HEK293 (cell line): ENCODE measurements at regions not wholly inside any gene's neighbourhood (a gene's known extent, or its start where the extent isn't known, plus 50 kb on each side); places are given as distances from the start of the nearest gene placed in this dataset.

ENCODE experiments used
- CTCF ChIA-PET: fragments of 350-600 bp; formaldehyde crosslinking; extraction: SDS; loops from one replicate; lab custom pipeline; 2021; ENCODE audit warnings: antibody characterized with exemption; lab: Yijun Ruan, JAX
- POLR2A ChIA-PET: fragments of 300-600 bp; formaldehyde crosslinking; extraction: SDS; loops from one replicate; lab custom pipeline; 2020; ENCODE audit warnings: antibody characterized with exemption, inconsistent platforms; lab: Yijun Ruan, JAX
- H3K27ac ChIP-seq: fragments of 200-500 bp; sonication (Bioruptor generic); 2 replicates; pipeline ENCODE4 v1.5.1; 2014; ENCODE audit warnings: low read depth, low read length, control low read depth, inconsistent platforms; ENCODE audit errors: extremely low read depth
- H3K36me3 ChIP-seq, 2 experiments: fragments of 200-500 bp in 1 of 2; sonication (Bioruptor generic) in 1 of 2; 1 replicate in 1 of 2; 2 replicates in 1 of 2; pipeline ENCODE4 v1.5.1; 2014 to 2017; ENCODE audit warnings: inconsistent platforms in 2 of 2, low read length in 2 of 2; ENCODE audit not compliant: control insufficient read depth in 2 of 2, insufficient read depth in 1 of 2
- H3K4me1 ChIP-seq: fragments of 200-500 bp; sonication (Bioruptor generic); 2 replicates; pipeline ENCODE4 v1.5.1; 2014; ENCODE audit warnings: mild to moderate bottlenecking, low read length, inconsistent platforms; ENCODE audit not compliant: control insufficient read depth, insufficient read depth
- H3K4me3 ChIP-seq: 2 replicates; pipeline ENCODE4 v1.5.1; 2011; ENCODE audit warnings: low read depth, mild to moderate bottlenecking, control low read depth, low read length, moderate library complexity
- H3K9me3 ChIP-seq: fragments of 200-500 bp; sonication (Bioruptor generic); 2 replicates; pipeline ENCODE4 v1.5.1; 2014; ENCODE audit warnings: low read depth, low read length, inconsistent platforms; ENCODE audit not compliant: control insufficient read depth, insufficient read depth
- AEBP2 ChIP-seq: fragments of 450-650 bp; formaldehyde crosslinking; IDR thresholded peaks from 2 replicates; pipeline ENCODE4 v1.5.1; 2016; ENCODE audit warnings: missing biosample characterization, missing genetic modification characterization, borderline replicate concordance
- GLIS2 ChIP-seq: fragments of 450-650 bp; formaldehyde crosslinking; IDR thresholded peaks from 2 replicates; pipeline ENCODE4 v1.5.1; 2016; ENCODE audit warnings: missing biosample characterization, missing genetic modification characterization
- HOXC10 ChIP-seq: sonication (generic); formaldehyde crosslinking; IDR thresholded peaks from 2 replicates; pipeline ENCODE4 v1.8.1; 2023; ENCODE audit warnings: mild to moderate bottlenecking, missing genetic modification reagents
- RBAK ChIP-seq: fragments of 450-650 bp; formaldehyde crosslinking; IDR thresholded peaks from 2 replicates; pipeline ENCODE4 v1.5.1; 2016; ENCODE audit warnings: missing biosample characterization, missing genetic modification characterization
- TSHZ1 ChIP-seq: fragments of 450-650 bp; formaldehyde crosslinking; IDR thresholded peaks from 2 replicates; pipeline ENCODE4 v1.5.1; 2016; ENCODE audit warnings: missing biosample characterization, missing genetic modification characterization, borderline replicate concordance
- ZNF112 ChIP-seq: fragments of 450-650 bp; formaldehyde crosslinking; IDR thresholded peaks from 2 replicates; pipeline ENCODE4 v1.5.0; 2017; ENCODE audit warnings: missing biosample characterization, missing genetic modification characterization
- ZNF148 ChIP-seq: fragments of 450-650 bp; formaldehyde crosslinking; IDR thresholded peaks from 2 replicates; pipeline ENCODE4 v1.5.0; 2017; ENCODE audit warnings: missing biosample characterization, missing genetic modification characterization, borderline replicate concordance
- ZNF2 ChIP-seq: fragments of 450-650 bp; formaldehyde crosslinking; IDR thresholded peaks from 2 replicates; pipeline ENCODE4 v1.5.1; 2016; ENCODE audit warnings: missing biosample characterization, missing genetic modification characterization
- ZNF202 ChIP-seq: fragments of 450-650 bp; formaldehyde crosslinking; IDR thresholded peaks from 2 replicates; pipeline ENCODE4 v1.5.1; 2016; ENCODE audit warnings: missing biosample characterization, missing genetic modification characterization, borderline replicate concordance
- ZNF362 ChIP-seq: fragments of 450-650 bp; formaldehyde crosslinking; IDR thresholded peaks from 2 replicates; pipeline ENCODE4 v1.5.1; 2016; ENCODE audit warnings: missing biosample characterization, missing genetic modification characterization
- ZNF398 ChIP-seq: fragments of 450-650 bp; formaldehyde crosslinking; IDR thresholded peaks from 2 replicates; pipeline ENCODE4 v1.5.1; 2017; ENCODE audit warnings: missing biosample characterization, missing genetic modification characterization
- ZNF645 ChIP-seq: fragments of 450-650 bp; formaldehyde crosslinking; IDR thresholded peaks from 2 replicates; pipeline ENCODE4; 2016; ENCODE audit warnings: missing biosample characterization, missing genetic modification characterization
- ZNF654 ChIP-seq: fragments of 450-650 bp; formaldehyde crosslinking; IDR thresholded peaks from 2 replicates; pipeline ENCODE4 v1.5.1; 2016; ENCODE audit warnings: low read depth, missing biosample characterization, missing genetic modification characterization
- ZNF701 ChIP-seq: fragments of 450-650 bp; formaldehyde crosslinking; IDR thresholded peaks from 2 replicates; pipeline ENCODE4 v1.5.1; 2016; ENCODE audit warnings: missing biosample characterization, missing genetic modification characterization
- ZSCAN18 ChIP-seq: fragments of 450-650 bp; formaldehyde crosslinking; IDR thresholded peaks from 2 replicates; pipeline ENCODE4 v1.5.1; 2016; ENCODE audit warnings: missing biosample characterization, missing genetic modification characterization
- ZSCAN4 ChIP-seq: fragments of 450-650 bp; formaldehyde crosslinking; IDR thresholded peaks from 2 replicates; pipeline ENCODE4 v1.5.1; 2017; ENCODE audit warnings: missing biosample characterization, missing genetic modification characterization

- no peak for TF ChIP-seq ZSCAN18 (tag by site-specific recombination)
Observed at GRCh38 chr12:126648074-126648473, 1582.8 kb downstream of the AACS start (continued).

- no peak for TF ChIP-seq AEBP2 (tag by site-specific recombination)
- TF ChIP-seq ZSCAN4 = no peak
- no peak for TF ChIP-seq ZNF362 (tag by site-specific recombination)
- TF ChIP-seq ZNF701 = no peak
- TF ChIP-seq ZNF398 (tag by site-specific recombination) = no peak
- TF ChIP-seq ZNF112 (tag by site-specific recombination) = no peak
- no peak for TF ChIP-seq TSHZ1
- no peak for TF ChIP-seq GLIS2 (tag by site-specific recombination)
- TF ChIP-seq, all 188 proteins: peak for 0
- Histone ChIP-seq H3K27ac (no peak overlapping the region), H3K36me3 (no peaks in the 10 kb centered on the region), H3K4me3 (no peak overlapping the region), H3K4me1 (no peaks in the 10 kb centered on the region), H3K9me3 (no peaks in the 10 kb centered on the region)
- ChIA-PET POLR2A (no interaction called here), CTCF (no interaction called here)
Observed at GRCh38 chr12:126651133-126651532, 1585.9 kb downstream of the AACS start.

- no peaks in the 10 kb centered on the region for H3K4me1 ChIP-seq
- no peak overlapping the region for H3K27ac ChIP-seq
- POLR2A ChIA-PET = no interaction called here
- no peak overlapping the region for H3K4me3 ChIP-seq
- no peaks in the 10 kb centered on the region for H3K36me3 ChIP-seq
- CTCF ChIA-PET = interaction anchor here (0.5 to 1.0 kb wide), 5 partner anchors 41 to 1131 kb away, joined by 3 to 4 read pairs (median 3); no protein-coding TSS in a partner anchor
- H3K9me3 ChIP-seq = no peaks in the 10 kb centered on the region
- no peak for TF ChIP-seq RBAK (tag by site-specific recombination)
- TF ChIP-seq HOXC10 (CRISPR knock-in tag) = no peak
- TF ChIP-seq ZNF148 (tag by site-specific recombination) = no peak
- TF ChIP-seq ZNF645 (tag by site-specific recombination) = no peak
- no peak for TF ChIP-seq ZNF202 (tag by site-specific recombination)
- TF ChIP-seq ZNF654 (tag by site-specific recombination) = peak; percentile 24
- peak; percentile 84 for TF ChIP-seq ZNF2 (tag by site-specific recombination)
Observed at GRCh38 chr12:126663304-126664094, 1598.3 kb downstream of the AACS start.
